ENCODE measurements at regions not wholly inside any gene's neighbourhood (a gene's known extent, or its start where the extent isn't known, plus 50 kb on each side); places are given as distances from the start of the nearest gene placed in this dataset.

DNA sequence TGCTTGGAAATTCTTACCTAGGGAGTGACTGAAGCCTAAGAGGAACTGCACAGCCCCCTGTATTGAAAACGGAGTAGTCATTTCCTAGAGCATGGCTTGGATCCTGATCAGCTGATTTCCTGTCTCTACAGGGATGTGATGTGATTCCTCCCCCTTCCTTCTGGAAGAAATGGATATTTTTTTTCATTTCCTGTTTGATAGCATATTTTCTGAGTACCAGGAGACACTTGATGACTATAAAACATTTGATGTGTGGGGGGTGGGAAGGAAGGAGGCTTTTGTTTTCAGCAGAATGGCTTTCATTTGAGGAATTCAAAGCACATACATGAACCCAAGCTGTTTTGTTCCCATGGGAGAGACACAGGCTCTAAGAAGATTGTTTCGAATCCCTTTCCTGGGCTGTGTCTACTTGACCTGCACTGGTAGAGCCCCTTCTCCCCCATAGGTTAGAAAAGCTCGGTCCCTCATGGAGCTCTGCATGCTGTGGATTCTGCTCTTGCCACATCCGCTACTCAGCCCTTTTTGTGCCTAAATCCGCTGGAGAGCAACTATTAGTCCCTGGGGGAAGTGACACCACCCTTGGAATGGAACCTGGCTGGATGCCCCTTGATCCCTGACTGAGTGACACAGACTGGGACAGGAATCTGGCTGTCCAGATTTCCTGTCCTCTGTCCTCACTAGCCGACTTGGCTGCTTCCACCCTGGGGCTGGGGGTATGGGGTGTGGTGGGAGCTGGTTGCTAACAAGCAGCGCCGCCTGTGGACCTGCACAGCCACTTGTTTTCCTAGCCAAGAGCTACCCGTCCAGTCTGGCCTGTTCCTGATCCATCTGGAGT lies 71.8 kb upstream of the MACF1 start:
- no peak overlapping the region for H3K27ac Mint-ChIP-seq
- peaks cover 6% of the 10 kb centered on the region for H3K27me3 Mint-ChIP-seq (ENCODE audit: low read depth)
- no peaks in the 10 kb centered on the region for H3K9me3 Mint-ChIP-seq
- H3K36me3 Mint-ChIP-seq (ENCODE audit: low read depth), result no peaks in the 10 kb centered on the region
- no peak overlapping the region for H3K4me3 Mint-ChIP-seq (ENCODE audit: low read depth)
- H3K4me1 Mint-ChIP-seq (ENCODE audit: low read depth), result peaks cover 9% of the 10 kb centered on the region
- intact Hi-C loops (cut with micrococcal nuclease), result no loop called here
- no peak for DNase-seq (ENCODE audit: low spot score)

DNA sequence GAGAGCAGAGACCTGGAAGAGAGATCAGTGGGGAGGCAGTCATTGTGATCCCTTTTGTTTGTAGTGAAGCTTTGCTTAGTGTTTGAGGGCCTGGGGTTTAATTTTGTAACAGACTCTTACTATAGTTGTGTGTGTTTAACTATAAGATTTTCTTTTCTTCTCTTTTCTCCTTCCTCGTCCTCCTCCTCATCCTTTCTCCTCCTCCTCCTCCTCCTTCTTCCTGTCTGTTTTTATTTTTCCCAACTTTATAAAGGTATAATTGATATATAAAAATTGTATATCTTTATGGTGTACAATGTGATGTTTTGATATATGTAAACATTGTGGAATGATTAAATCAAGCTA lies 71.2 kb upstream of the MACF1 start:
- Mint-ChIP-seq H3K4me1 (ENCODE audit: low read depth) (peaks cover 9% of the 10 kb centered on the region), H3K27ac (no peak overlapping the region), H3K27me3 (ENCODE audit: low read depth) (peaks cover 6% of the 10 kb centered on the region), H3K4me3 (ENCODE audit: low read depth) (no peak overlapping the region), H3K9me3 (no peaks in the 10 kb centered on the region), H3K36me3 (ENCODE audit: low read depth) (no peaks in the 10 kb centered on the region)
- DNase-seq (ENCODE audit: low spot score), result no peak
- intact Hi-C loops (cut with micrococcal nuclease), result no loop called here

DNA sequence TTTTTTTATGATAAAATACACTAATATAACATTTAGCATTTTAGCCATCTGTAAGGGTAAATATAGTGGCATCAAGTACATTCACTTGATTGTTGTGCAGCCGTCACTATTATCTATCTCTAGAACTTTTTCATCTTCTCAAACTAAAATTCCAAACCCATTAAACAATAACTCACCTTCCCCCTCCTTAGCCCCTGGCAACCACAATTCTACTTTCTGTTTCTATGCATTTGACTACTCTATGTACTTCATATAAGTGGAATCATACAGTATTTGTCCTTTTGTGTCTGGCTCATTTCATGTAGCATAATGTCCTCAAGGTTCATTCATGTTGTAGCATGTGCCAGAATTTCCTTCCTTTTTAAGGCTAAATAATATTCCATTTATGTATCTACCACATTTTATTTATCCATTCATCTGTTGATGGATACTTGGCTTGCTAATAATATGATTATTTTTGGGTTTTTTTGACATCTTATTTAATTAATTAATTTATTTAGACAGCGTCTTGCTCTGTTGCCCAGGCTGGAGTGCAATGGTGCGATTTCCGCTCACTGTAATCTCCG lies 69.6 kb upstream of the MACF1 start:
- intact Hi-C loops (cut with micrococcal nuclease), result no loop called here
- Mint-ChIP-seq H3K4me3 (ENCODE audit: low read depth) (no peak overlapping the region), H3K9me3 (no peaks in the 10 kb centered on the region), H3K27ac (no peak overlapping the region), H3K36me3 (ENCODE audit: low read depth) (no peaks in the 10 kb centered on the region), H3K27me3 (ENCODE audit: low read depth) (peaks cover 6% of the 10 kb centered on the region), H3K4me1 (ENCODE audit: low read depth) (peaks cover 7% of the 10 kb centered on the region)
- no peak for DNase-seq (ENCODE audit: low spot score)

DNA sequence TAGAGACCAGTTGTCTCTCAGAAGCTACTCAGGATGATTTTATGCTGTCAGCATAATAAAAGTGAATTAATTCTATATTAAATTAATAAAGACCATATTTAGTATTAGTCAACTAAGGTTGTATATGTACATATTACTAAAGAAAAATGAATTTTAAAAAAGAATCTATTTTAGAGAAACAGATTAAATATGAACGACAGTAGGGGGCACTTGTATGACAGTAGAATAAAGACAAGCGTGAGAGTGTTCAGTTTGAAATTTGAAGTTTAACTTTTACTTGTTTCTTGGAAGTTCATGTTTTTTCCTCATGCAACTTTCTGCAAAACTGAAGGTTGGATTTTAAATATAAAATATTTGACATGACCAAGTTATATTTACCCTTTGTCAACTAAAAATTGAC lies 67.9 kb upstream of the MACF1 start:
- Mint-ChIP-seq H3K27me3 (ENCODE audit: low read depth) (peaks cover 7% of the 10 kb centered on the region), H3K9me3 (no peaks in the 10 kb centered on the region), H3K36me3 (ENCODE audit: low read depth) (no peaks in the 10 kb centered on the region), H3K4me3 (ENCODE audit: low read depth) (no peak overlapping the region), H3K27ac (no peak overlapping the region), H3K4me1 (ENCODE audit: low read depth) (peaks cover 4% of the 10 kb centered on the region)
- intact Hi-C loops (cut with micrococcal nuclease), result no loop called here
- no peak for DNase-seq (ENCODE audit: low spot score)

DNA sequence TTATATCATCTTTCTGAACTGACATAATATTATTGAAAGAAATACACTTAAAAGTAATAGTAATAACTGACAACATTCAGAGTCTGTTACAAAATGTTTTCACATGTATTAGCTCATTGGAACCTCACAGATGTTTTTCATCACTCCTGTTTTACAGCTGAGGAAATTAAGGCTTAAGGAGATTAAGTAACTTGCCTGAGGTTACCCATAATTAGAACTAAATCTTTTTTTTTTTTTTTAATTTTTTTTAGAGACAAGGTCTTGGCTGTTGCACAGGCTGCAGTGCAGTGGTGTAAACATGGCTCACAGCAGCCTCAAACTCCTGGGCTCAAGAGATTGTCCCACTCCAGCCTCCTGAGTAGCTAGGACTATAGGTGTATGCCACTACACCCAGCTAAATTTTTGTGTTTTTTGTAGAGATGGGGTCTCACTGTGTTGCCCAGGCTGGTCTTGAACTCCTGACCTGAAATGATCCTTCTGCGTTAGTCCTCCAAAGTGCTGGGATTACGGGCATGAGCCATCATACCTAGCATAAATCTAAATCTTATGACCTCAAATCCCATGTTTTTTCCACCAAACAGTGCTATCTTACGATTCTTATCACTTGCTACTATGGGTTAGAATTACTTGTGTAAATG lies 64.7 kb upstream of the MACF1 start:
- intact Hi-C loops (cut with micrococcal nuclease), result no loop called here
- no peak for DNase-seq (ENCODE audit: low spot score)
- no peak overlapping the region for H3K27ac Mint-ChIP-seq
- no peaks in the 10 kb centered on the region for H3K9me3 Mint-ChIP-seq
- no peaks in the 10 kb centered on the region for H3K36me3 Mint-ChIP-seq (ENCODE audit: low read depth)
- no peak overlapping the region for H3K4me3 Mint-ChIP-seq (ENCODE audit: low read depth)
- H3K4me1 Mint-ChIP-seq (ENCODE audit: low read depth), result peaks cover under 1% of the 10 kb centered on the region
- peaks cover 7% of the 10 kb centered on the region for H3K27me3 Mint-ChIP-seq (ENCODE audit: low read depth)

DNA sequence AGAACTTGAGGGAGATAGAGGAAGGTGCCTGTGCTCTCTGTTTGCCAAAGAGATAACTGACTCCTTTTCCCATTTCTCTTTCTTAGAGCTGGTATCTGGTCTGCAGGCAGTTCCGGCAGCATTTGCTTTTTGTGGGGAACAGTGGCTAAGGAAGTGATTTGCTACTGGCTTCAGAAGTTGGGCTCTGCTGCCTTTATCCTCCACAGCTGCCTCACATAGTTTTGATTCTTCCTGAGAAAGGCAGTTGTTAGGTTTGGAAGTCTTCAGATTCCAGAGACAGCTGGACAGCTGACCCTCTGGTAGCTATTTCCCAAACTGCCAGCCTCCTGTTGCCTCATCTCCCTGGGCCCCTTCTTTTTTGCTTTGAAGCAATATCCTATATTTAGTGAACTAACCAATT lies 62.6 kb upstream of the MACF1 start:
- Mint-ChIP-seq H3K27me3 (ENCODE audit: low read depth) (peaks cover 15% of the 10 kb centered on the region), H3K27ac (no peak overlapping the region), H3K9me3 (no peaks in the 10 kb centered on the region), H3K4me3 (ENCODE audit: low read depth) (no peak overlapping the region), H3K36me3 (ENCODE audit: low read depth) (no peaks in the 10 kb centered on the region), H3K4me1 (ENCODE audit: low read depth) (no peaks in the 10 kb centered on the region)
- no peak for DNase-seq (ENCODE audit: low spot score)
- intact Hi-C loops (cut with micrococcal nuclease), result no loop called here

DNA sequence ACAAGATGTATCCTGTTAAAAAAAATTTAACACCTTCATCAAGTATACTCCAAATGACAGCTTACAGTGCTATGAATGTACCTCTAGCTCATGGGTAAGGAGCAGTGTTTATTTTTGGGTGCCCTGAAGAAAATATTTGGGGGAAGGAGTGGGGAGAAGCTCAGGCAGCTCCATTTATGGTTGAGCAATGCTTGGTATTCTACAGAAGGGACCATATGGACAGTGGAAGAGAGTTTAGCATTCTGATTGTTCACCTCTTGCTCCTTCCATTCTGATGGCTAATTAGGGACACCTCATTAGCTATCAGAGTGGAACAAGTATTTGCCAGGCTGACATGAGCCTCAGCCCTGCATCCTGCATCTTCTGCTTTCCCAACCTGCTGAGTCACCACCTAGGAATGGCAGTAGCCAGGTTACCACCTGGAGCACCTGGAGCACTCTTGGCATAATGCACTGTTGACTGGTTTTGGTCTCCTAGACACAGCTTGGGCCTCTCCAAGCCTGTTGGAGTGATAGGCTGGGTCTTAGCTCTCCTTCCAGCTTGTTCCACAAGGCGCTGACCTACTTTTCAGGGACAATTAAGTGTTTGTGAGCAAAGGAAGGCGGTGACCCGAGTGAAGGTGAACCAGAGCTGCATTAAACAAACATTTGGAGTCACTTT lies 62.0 kb upstream of the MACF1 start:
- no peak overlapping the region for H3K4me3 Mint-ChIP-seq (ENCODE audit: low read depth)
- H3K27ac Mint-ChIP-seq, result no peak overlapping the region
- no peaks in the 10 kb centered on the region for H3K36me3 Mint-ChIP-seq (ENCODE audit: low read depth)
- H3K27me3 Mint-ChIP-seq (ENCODE audit: low read depth), result peaks cover 21% of the 10 kb centered on the region
- no peaks in the 10 kb centered on the region for H3K4me1 Mint-ChIP-seq (ENCODE audit: low read depth)
- no peaks in the 10 kb centered on the region for H3K9me3 Mint-ChIP-seq
- intact Hi-C loops (cut with micrococcal nuclease), result no loop called here
- no peak for DNase-seq (ENCODE audit: low spot score)

DNA sequence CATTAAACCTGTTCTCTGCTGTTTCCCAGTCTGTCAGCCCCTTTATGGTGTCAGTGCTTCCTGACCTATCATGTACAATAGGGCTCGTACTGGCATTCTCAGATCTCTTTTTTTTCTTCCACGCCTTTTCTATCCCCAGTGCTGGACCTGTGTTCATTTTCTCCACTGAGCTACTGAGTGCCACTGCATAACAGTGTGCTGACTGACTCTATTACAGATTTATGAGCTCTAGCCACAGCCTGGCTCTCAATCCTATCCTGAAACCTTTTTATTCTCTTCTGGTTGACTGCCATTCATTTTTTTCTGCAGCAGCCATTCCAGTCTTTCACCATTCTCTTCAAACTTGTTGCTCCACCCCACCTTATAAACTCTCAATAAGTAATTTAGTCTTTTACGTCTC lies 59.6 kb upstream of the MACF1 start:
- Mint-ChIP-seq H3K4me1 (ENCODE audit: low read depth) (no peaks in the 10 kb centered on the region), H3K9me3 (no peaks in the 10 kb centered on the region), H3K4me3 (ENCODE audit: low read depth) (no peak overlapping the region), H3K36me3 (ENCODE audit: low read depth) (no peaks in the 10 kb centered on the region), H3K27me3 (ENCODE audit: low read depth) (peaks cover 32% of the 10 kb centered on the region), H3K27ac (no peak overlapping the region)
- intact Hi-C loops (cut with micrococcal nuclease), result no loop called here
- no peak for DNase-seq (ENCODE audit: low spot score)

DNA sequence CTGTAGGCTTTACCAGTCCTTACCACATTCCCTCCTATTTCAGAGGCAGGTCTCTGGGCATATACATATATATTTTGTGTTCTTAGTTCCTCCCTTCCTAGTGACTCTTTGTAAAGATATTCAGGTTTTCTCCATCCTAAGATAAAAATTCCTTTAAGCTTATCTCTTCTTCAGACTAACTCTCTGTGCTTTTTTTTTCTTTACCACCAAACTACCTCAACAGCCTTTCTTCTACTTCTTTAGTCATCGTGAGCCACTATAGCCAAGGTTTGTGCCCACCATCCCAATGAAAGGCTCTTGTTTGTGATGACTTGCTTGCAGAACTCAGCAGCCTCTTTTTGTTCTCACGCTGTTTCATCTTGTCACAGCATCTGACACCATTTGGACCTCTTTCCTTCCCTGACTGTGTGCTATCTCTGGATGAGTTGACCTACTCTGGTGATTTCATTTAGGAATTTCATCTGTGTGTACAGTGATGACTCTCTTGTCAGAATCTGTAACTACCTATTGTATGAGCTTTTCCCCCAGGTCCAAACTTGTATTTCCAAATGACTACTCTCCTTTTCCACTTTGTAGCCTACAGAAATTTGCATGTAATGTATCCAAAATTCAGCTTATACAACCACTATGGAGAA lies 59.0 kb upstream of the MACF1 start:
- H3K36me3 Mint-ChIP-seq (ENCODE audit: low read depth), result no peaks in the 10 kb centered on the region
- DNase-seq (ENCODE audit: low spot score), result no peak
- H3K27ac Mint-ChIP-seq, result no peak overlapping the region
- no peak overlapping the region for H3K4me3 Mint-ChIP-seq (ENCODE audit: low read depth)
- no peaks in the 10 kb centered on the region for H3K9me3 Mint-ChIP-seq
- intact Hi-C loops (cut with micrococcal nuclease), result no loop called here
- no peaks in the 10 kb centered on the region for H3K4me1 Mint-ChIP-seq (ENCODE audit: low read depth)
- H3K27me3 Mint-ChIP-seq (ENCODE audit: low read depth), result peaks cover 32% of the 10 kb centered on the region

DNA sequence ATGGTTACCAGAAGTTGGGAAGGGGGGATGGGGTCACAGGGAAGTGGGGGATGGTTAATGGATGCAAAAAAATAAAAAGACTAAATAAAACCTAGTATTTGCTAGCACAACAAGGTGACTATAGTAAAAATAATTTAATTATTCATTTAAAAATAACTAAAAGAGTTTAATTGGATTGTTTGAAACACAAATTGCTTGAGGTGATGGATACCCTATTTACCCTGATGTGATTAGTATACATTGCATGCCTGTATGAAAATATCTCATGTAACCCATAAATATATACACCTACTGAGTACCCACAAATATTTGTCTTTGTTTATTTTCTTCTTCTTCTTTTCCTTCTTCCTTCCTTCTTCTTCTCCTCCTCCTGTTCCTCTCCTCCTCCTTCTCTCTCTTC lies 57.8 kb upstream of the MACF1 start:
- no peak overlapping the region for H3K27ac Mint-ChIP-seq
- H3K27me3 Mint-ChIP-seq (ENCODE audit: low read depth), result peaks cover 40% of the 10 kb centered on the region
- no peaks in the 10 kb centered on the region for H3K36me3 Mint-ChIP-seq (ENCODE audit: low read depth)
- intact Hi-C loops (cut with micrococcal nuclease), result no loop called here
- no peaks in the 10 kb centered on the region for H3K4me1 Mint-ChIP-seq (ENCODE audit: low read depth)
- no peak overlapping the region for H3K4me3 Mint-ChIP-seq (ENCODE audit: low read depth)
- no peaks in the 10 kb centered on the region for H3K9me3 Mint-ChIP-seq
- no peak for DNase-seq (ENCODE audit: low spot score)

DNA sequence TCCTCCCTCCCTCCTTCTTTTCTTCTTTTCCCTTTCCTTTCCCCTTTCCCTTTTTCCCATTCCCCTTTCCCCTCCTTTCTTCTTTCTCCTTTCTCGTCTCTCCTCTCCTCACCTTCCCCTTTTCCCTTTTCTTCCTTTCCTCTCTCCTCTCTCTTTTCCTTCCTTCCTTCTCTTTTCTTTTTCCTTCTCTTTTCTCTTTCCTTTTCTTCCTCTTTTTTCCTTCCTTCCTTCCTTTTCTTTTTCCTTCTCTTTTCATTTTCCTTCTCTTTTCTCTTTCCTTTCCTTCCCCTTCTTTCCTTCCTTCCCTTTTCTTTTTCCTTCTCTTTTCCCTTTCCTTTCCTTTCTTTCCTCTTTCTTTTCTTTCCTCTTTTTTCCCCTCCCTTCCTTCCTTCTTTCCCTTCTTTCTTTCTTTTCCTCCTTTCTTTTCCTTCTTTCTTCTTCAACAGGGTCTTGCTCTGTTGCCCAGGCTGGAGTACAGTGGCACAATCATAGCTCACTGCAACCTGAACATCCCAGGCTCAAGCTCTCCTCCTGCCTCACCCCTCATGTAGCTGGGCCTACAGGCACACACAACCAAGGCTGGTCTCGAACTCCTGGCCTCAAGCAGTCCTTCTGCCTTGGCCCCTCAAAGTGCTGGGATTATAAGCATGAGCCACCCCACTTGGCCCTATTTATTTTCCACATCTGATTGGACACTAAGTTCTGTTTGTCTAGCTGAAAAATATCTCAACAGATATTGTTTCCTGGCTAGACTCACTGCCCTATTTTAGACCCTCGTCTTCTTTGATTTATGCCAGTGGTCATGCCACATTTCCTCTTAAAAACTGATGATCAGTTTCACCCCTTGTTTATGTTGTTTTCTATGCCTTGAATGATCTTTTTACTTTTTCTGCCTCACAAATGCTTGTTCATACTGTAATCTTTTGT lies 57.1 kb upstream of the MACF1 start:
- no peak overlapping the region for H3K27ac Mint-ChIP-seq
- no peak for DNase-seq (ENCODE audit: low spot score)
- peaks cover 40% of the 10 kb centered on the region for H3K27me3 Mint-ChIP-seq (ENCODE audit: low read depth)
- H3K4me1 Mint-ChIP-seq (ENCODE audit: low read depth), result no peaks in the 10 kb centered on the region
- no peaks in the 10 kb centered on the region for H3K9me3 Mint-ChIP-seq
- intact Hi-C loops (cut with micrococcal nuclease), result no loop called here
- no peak overlapping the region for H3K4me3 Mint-ChIP-seq (ENCODE audit: low read depth)
- H3K36me3 Mint-ChIP-seq (ENCODE audit: low read depth), result no peaks in the 10 kb centered on the region

DNA sequence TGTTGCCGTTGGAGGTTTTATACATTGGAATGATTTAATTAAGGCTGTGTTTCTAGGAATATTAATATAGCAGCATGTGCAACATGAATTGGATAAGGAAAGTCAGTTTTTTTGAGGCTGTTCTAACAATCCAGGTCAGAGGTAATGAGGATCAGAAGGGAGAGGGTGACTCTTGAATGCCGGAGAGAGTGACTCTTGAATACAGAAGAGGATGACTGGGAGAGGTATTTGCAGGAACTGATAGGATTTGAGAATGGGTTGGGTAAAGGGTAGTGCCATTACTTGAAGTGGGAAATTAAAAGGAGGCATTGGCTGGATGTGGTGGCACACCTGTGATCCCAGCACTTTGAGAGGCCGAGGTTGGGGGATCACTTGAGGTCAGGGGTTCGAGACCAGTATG lies 55.6 kb upstream of the MACF1 start:
- intact Hi-C loops (cut with micrococcal nuclease), result no loop called here
- H3K36me3 Mint-ChIP-seq (ENCODE audit: low read depth), result no peaks in the 10 kb centered on the region
- H3K27ac Mint-ChIP-seq, result no peak overlapping the region
- peaks cover 44% of the 10 kb centered on the region for H3K27me3 Mint-ChIP-seq (ENCODE audit: low read depth)
- DNase-seq (ENCODE audit: low spot score), result no peak
- H3K4me3 Mint-ChIP-seq (ENCODE audit: low read depth), result no peak overlapping the region
- no peaks in the 10 kb centered on the region for H3K9me3 Mint-ChIP-seq
- no peaks in the 10 kb centered on the region for H3K4me1 Mint-ChIP-seq (ENCODE audit: low read depth)
